ENCODE measurements at regions not wholly inside any gene's neighbourhood (a gene's known extent, or its start where the extent isn't known, plus 50 kb on each side); places are given as distances from the start of the nearest gene placed in this dataset.

- DNase-seq, result no peak
Observed at GRCh38 chr6:71444222-71444621, 155.6 kb downstream of the OGFRL1 start.

- no peak for DNase-seq
Observed at GRCh38 chr6:71446057-71446456, 157.4 kb downstream of the OGFRL1 start.

- DNase-seq, result no peak
Observed at GRCh38 chr6:71446470-71446869, 157.9 kb downstream of the OGFRL1 start.

- no peak for DNase-seq
Observed at GRCh38 chr6:71452697-71453370, 164.2 kb downstream of the OGFRL1 start.

DNA sequence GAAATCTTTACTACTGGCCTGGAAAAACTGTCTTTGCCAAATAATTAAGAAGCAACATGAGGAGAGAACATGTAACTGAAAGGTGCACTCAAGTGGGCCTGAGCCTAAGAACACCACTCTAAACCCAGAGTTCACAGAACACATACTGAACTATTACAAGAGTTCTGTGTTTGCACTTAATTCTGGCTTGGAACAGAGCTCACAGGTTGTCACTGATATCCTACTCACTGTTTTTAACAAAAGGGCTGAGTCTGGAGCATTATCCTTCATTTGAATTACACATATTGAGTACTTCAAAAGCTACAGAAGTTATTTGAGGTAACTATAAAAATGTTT, 164.7 kb downstream of the OGFRL1 start:
- DNase-seq, result no peak

DNA sequence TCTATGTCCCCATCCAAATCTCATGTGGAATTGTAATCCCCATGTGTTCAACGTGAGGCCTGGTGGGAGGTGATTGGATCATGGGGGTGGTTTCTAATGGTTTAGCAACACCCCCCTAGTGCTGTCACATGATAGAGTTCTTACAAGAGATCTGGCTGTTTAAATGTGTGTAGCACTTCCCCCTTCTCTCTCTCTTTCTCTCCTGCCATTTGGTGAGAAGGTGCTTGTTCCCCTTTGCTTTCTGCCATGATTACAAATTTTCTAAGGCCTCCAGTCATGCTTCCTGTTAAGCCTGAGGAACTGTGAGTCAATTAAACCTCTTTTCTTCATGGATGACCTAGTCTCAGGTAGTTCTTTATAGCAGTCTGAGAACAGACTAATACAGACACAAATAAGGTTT, 165.4 kb downstream of the OGFRL1 start:
- DNase-seq, result no peak

DNA sequence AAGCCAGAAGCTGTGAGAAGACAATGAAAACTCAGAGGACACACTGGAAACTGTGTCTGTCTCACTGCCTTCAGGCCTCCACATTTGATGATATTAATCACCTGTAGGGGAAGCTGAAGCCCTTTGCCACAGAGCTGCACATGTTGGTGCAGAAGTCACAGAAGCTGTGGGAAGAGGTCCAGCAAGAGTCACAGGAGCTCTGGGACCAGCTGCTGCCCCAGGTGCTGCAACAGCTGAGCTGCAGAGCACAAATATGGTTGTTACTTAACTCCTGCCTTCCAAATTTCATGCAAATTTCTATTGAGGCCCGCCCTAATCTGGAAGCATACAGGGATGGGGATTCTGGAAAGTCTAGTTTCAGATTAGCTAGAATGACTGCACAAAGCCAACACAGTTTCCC, 169.3 kb downstream of the OGFRL1 start:
- DNase-seq, result no peak

GRCh38 chr6:71459162-71459561, 170.6 kb downstream of the OGFRL1 start:
- no peak for DNase-seq

- no peak for DNase-seq
Observed at GRCh38 chr6:71460933-71461332, 172.3 kb downstream of the OGFRL1 start.

DNA sequence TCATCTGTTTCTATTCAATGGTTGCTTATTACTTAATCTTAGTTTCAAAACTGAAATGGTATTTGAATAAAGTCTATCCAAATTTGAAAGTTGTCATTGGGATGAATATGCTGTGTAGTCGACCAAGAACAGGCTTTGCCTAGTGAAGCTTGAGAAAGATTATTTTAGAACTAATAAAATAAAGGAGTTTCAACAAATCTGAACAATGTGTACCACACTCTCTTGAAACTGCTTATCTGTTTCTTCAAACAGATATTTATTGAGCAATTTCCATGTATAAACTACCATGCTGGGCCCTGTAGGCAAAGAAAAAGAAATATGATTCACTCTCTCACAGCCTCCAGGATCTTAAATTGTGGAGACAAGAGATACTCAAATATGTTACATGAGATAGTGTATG, 174.4 kb downstream of the OGFRL1 start:
- no peak for DNase-seq

DNA sequence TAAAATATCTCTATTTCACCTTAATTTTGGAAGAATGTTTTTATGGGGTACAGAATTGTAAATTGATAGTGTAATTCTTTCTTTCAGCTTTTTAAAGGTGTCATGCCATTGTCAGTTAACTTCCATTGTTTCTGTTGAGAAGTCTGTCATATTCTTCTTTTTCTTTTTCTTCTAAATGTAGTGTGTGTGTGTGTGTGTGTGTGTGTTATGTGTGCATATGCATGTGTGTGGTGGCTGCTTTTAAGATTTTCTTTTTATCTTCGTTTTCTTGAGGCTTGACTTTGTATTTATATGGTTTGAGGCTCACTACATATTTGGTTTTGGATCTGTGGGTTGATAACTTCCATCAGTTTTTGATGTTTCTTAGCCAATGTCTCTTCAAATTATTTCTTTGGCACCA, 176.5 kb downstream of the OGFRL1 start:
- DNase-seq, result no peak

GRCh38 chr6:71466362-71466761, 177.8 kb downstream of the OGFRL1 start:
- no peak for DNase-seq

DNA sequence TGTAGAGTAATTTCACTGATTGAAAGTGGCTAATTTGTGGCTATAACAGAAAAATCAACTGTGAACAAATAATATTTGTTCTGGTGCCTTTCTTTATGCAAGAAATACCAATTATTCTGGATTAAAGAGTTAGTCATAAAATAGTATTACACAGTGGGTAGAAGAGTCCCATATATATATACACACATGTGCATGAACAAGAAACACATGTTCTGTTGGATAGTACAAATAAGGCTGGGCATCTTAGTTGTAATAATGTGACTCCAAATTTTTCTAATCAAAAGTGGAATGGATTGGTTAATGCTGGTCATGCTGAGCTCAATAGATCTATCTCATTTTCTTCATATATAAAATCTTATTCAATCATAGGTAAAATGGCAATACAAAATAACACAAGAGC, 179.4 kb downstream of the OGFRL1 start:
- no peak for DNase-seq

- no peak for DNase-seq
Observed at GRCh38 chr6:71468841-71469700, 180.5 kb downstream of the OGFRL1 start.

DNA sequence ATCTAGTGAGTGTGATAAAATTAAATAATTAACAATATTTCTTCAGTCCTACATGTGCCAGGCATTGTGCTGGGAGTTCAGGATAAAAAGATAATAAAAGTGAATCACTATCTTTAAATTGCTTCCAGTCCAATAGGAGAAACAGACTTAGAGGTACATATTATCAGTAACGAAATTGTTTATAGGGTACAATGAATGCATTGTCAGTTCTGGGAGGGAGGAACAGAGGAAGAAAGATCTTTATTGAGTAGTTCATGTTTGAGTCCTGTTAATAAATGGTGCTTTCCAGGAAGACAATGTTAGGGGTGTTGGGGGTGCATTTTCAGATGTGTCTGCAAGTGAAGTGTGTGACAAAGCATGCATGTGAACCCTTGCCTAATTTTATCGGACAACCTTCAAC, 183.1 kb downstream of the OGFRL1 start:
- no peak for DNase-seq

DNA sequence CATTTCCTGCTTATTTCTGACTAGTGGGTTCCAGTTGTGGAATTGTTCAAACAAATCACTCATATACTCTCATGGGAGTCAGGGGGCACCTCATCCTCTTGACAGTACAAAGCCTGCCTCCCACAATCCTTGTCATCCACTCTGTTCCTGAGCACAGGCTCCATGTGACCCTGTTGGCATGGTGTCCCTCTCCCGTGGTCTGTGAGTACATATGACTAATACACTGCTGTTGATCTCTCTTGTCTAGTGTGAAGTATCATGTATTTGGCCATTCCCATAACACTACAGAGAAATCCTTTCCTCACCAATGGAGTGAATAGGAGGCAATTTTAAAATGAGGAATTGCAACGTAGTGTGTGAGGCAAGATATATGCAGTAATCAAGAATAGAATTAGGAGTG, 185.3 kb downstream of the OGFRL1 start:
- no peak for DNase-seq

- no peak for DNase-seq
Observed at GRCh38 chr6:71474942-71475341, 186.3 kb downstream of the OGFRL1 start.

GRCh38 chr6:71476371-71476770, 187.8 kb downstream of the OGFRL1 start:
- no peak for DNase-seq

DNA sequence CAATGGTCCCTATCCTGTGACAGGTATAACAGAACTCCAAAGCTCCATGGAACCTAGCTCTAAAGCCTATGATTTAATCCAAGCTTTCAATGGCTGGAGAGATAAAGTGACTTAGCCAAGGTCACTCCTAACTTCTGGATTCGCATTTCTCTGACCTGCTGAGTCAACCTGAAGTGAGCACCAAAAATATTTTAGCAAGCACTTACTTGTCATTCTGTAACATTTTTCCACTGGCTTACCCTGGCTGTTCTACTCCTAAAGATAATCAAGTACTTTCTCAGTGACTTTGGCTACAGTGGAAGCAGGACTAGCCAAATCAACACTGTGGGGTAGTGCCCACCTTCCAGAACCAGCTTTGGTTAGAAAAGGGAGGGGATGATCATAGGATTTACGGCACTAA, 188.3 kb downstream of the OGFRL1 start:
- no peak for DNase-seq

DNA sequence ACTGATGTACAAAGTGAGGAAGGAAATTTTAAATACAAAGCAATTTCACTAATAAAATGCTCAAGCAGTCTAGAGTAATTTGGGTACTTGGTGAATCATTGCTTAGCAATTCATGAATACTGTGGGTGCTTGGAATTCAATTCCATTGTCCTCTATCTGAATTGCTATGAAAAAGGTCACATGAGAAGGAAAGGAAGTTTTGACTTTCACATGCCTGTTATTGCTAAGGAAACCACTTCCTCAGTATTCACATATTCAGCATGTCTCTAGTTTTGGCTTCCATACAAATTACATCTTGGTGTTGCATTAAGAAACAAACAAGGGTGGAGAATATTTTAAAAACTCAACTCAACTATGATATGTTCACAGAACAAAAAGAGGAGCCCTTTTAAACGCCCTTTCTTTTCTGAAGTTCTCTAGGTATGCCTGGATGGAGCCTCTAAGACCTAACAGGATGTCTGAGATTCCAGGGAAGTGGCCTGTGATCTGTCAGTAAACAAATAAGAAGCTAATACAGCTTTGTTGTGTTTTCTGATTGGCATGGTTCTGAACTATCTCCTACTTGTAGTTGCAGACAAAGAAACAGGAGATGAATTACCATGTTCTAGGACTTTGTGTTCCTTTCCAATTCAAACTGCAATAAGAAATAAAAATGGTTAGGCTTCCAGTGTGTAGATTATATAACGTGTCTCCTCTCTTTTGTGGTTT, 190.4 kb downstream of the OGFRL1 start:
- DNase-seq, result no peak

DNA sequence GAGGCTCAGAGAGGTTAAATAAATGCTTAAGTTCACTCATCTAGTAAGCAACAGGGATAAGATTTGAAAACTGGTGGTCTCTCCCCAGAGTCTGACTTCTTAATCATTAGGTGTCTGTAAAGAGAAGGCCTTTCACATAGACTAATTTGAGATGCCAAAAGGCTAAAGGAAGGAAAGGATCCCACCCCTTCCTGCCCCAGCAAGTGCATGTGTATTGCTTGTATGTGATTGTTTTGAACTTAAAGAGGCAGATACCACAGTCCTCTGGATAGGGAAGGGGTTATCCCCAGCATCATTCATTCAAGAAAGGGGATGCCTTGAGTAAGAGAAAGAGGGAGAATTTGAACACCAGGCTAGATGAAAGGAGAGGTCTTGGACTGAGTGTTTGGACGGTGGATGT, 192.0 kb downstream of the OGFRL1 start:
- DNase-seq, result no peak

DNA sequence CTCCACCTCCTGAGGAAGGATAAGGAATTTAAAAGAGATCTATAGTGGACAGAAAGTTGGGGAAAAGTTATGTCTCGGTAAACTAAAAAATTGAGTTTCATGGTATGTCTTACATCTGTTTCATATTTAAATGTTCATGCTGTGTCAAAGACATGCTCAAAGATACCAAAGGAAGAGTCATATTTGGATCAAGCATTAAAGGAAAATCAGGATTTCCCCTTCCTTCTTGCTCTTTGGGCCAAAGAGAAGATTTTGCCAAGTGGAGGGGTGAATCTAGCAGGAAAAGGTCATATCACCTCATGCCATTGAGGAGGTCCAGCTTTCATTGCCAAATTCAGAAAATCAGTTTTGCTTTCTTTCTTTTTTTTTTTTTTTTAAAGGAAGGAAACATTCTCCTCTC, 192.4 kb downstream of the OGFRL1 start:
- DNase-seq, result no peak

DNA sequence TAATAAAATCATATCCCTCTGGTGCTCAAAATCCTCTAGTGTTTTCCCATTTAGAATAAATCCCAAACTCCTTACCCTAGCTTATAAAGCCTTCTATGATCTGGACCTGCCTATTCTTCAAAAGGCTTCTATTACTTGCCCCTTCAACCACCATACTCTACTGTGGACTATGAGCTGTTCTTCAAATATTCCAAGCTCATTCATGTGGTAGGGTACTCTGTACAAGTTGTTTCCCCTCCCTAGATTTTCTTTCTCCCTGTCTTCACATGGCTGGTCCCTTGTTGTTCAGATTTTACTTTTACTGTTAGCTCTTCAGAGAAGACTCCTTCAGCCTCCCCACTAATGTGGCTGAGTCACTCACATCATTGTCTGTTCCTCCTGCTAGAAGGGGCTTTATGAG, 193.2 kb downstream of the OGFRL1 start:
- DNase-seq, result no peak

- DNase-seq, result no peak
Observed at GRCh38 chr6:71482742-71483141, 194.1 kb downstream of the OGFRL1 start.
